GM18907 (cell line): ENCODE measurements at regions not wholly inside any gene's neighbourhood (a gene's known extent, or its start where the extent isn't known, plus 50 kb on each side); places are given as distances from the start of the nearest gene placed in this dataset.

Experiments used
- ATAC-seq: cut with Tn5 transposase; IDR thresholded peaks from one replicate; pipeline ENCODE4 v1.9.1; 2021; ENCODE audit warnings: mild to moderate bottlenecking, moderate library complexity; ENCODE audit not compliant: unreplicated experiment

DNA sequence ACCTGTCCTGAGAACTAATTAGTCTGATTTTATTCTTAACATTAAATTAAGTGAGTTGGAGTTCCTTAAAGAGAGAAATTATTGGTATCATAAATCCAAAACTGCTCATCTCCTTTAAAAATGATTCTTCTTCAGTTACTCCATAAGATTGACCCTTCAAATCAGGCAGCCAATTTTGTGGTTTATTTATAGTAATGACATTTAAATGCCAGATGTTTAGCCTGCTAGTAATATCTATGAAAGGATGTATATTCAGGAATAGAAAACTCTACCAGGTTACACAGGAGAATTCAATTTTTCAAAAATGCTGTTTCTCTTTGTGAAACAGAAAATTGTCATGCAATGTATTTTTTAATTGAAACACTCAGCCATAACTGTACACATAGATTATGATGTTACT, 457.8 kb upstream of the ROBO2 start:
- ATAC-seq: no peak

DNA sequence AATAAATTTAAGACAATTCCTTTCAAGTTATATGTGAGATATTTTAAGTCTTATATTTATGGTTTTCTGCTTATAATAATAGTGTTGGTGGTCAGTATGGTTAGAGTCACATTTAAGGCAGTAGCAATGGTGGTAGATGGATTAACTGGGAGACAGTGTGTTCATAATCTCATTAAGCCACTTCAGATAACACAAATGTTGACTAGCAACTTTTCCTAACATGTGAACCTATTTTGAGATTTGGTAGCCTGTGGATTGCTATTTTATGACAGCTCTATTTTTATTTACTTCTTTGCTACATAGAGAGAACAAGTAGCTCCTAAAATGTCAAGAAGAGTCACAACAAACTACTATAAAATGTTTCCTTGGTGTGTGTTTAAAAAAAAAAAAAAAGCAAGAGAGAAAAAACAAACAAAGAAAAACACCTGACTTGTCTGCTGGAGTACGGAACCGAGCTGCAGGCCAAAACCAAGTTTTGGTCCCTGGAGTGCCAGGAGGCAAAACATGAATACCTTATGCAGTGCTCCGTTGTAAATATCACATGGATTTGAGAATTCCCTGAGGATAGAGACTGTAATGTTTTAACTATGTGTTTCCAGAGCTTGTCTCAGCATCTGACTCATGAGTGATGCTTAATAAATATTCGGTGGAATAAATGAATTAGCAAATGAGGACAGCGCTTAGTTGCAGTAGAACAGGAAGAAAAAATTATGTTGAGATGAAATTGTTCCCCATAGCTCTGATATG, 457.1 kb upstream of the ROBO2 start:
- ATAC-seq: no peak

DNA sequence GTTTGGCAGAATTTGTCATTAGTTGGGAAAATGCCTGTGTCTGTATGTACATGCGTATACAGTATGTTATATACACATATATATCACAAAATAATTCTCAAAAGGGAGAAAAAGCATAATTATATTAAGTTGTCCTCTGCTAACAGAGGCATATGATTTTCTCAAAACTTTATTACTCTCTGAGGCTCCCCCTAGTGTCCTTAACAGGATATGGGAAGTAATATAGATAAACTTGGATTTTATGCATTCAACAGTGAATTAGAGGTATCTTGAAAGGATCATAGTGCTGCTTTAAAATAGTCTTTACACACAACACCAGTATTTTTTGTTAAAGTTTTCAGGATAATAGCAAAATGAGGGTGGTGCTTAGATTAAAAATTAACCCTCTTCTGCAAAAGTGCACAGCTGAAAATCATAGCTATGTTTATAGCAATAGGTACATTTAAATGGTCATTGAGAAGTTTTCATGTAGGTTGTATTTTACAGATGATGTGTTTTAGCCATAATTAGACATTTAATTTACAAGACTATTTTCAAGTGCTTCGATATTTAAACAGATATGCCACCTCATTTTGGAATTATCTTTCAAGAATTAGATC, 454.0 kb upstream of the ROBO2 start:
- ATAC-seq: no peak

DNA sequence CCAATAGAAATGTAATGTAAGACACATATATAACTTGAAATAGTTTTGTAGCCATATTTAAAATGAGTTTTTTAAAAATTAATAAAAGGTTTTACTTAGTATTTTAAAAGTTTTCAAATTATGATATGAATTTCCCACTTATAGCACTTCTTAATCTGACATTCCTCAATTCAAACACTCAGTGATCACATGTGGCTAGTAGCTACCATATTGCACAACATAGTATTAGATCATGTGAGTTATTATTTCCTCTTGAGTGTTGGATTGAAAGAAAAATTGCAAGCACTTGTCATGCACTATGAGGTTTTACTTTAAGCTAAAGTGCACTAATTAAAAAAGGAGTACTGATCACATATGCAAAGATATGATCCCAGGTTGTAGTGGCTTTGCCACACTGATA, 453.4 kb upstream of the ROBO2 start:
- ATAC-seq: no peak

DNA sequence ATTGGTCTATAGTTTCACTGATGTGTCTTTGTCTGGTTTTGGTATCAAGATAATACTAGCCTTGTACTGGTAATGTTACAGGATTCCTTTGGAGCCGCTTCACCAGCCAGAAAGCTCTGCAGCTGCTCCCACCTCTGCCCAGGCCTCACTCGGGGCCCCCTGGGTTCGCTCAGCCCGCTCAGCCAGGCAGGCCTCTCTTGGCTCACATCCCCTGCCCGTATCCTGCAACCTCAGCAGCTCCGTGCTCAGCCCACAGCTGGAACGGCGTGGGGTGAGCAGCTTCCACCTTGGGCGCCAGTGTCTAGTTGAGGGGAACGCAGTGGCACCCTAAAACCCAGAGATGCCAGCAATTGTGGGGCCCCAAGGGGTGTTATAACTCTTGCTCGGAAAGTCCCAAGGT, 429.7 kb upstream of the ROBO2 start:
- ATAC-seq: no peak

DNA sequence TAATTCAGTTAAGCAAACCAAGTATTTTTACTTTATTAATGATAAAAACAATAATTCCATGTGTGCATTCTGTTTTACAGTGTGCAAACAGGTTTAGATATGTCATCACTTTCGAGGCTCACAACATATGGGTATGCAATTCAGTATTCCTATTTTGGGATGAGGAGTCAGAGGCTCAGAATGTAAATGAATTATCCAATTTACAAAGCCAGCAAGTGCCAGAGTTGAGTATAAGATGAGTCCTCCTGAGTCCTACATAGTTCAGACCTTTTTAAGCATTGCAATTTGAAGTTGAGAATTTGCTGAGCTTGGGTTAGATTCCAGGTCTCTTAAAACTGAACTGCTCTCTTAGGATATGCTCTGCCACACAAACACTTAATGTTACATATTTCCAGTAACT, 424.2 kb upstream of the ROBO2 start:
- no peak for ATAC-seq

DNA sequence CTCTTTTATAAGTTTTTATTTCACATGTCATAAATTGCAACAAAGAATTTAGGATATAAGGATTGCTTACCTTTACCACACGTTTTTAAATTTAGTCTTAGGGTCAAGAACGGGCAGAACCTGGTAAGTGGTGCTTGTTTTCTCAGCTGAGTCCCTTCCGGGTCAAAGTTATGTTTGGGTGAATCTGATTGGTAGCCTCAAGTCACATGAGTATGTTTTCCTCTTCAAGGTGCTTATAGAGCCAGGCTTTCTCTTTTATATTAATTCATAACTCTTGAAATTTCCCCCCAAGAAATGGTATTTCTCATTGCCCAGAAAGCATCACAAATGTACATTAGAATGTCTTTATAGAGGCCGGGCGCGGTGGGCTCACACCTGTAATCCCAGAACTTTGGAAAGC, 415.7 kb upstream of the ROBO2 start:
- ATAC-seq: no peak

DNA sequence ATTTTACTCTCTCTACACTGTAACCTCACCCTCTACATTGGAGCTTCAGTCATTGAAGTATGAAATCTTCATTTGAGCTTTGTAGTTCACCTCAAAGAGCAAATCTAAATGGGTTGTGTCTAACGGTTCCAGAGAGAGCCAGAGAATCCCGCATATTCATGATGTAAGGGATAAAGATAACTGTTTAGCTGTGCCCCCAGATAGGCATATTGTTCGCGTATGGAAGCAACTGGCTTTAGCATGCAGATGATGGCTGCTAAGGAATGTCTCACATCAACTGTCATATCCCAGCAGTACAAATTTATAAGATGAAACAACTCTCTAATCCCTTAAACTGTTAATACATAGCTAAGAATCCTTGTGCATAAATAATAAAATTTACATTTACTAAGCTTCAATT, 412.7 kb upstream of the ROBO2 start:
- no peak for ATAC-seq

DNA sequence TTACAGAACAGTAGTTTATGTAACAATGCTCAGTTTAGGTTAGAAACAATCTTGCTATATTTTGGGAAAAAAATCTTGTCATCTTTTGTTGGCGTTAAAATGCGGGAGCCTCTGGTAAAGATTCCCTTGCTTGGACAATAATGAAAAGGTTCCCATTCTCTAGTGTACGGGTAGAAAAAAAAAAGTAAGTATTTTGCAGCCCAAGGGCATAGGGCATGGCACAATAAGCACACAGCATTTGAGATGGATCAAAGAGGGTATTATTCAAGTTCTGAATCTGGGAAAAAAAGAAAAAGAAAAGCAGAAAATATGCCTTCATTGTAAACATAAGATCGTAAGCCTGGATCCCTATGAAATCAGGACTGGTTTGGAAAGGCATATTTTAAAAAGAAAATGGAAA, 408.6 kb upstream of the ROBO2 start:
- ATAC-seq: no peak

DNA sequence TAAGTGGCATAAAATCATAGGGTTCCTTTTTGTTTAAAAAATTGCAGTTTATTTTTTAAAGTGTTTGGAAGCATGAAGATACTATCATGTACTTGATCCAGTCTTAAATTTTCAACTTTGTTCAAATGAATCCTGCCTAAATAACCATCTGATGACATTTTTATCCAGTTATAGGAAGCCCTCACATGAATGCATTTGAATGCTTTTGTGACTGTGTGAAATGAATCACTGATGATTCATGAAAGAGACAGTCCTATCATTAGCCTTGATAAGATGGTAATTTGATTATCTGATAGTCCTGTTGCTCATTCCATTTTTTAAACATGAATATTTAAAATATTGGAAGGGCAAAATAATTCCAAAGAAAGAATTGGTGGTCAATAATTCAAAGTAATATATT, 401.9 kb upstream of the ROBO2 start:
- no peak for ATAC-seq

DNA sequence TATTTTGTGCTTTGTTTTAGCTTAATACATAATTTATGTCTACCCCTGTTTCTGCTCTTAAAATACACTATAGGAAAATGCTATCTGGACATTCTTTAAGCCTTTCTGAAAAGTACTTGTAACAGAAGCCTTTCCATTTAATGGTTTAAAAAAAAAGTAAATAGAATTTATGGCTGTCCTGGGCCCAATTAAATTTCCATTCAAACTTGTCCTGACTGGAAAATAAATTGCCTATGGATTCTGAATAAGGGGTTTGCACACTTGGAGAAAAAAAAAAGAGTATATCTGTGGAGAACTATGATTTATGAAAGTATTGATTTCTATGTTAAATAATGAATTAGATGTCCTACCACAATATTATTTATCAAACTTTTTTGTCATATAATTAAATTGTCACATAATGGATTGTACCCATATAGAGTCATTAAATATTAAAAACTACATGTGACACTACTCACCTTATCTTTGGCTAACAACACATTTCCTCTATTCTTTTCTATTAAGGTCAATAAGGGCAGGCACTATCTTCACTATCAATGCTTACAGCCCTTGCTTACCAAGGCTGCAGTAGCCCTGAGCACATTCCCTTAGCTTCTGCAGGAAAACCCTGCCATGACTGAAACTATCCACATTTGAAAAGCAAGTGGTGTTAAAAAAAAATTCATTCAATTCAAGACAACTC, 396.1 kb upstream of the ROBO2 start:
- no peak for ATAC-seq

DNA sequence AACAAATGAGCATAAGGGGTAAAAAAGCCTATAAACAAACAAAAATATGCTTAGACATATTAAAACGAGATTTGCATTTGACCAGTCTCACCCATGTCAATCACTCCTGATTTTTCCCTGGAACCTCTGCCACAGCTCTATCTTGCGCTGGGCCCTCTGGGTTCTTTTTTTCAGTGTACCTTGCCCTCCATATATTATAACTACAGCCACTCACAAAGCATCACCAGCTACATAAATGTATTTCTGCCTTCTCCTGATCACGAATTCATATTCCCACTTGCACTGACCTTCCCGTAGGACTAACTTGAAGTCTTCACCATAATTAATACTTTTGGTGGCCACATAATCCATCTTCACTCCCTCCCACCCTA, 395.6 kb upstream of the ROBO2 start:
- no peak for ATAC-seq

DNA sequence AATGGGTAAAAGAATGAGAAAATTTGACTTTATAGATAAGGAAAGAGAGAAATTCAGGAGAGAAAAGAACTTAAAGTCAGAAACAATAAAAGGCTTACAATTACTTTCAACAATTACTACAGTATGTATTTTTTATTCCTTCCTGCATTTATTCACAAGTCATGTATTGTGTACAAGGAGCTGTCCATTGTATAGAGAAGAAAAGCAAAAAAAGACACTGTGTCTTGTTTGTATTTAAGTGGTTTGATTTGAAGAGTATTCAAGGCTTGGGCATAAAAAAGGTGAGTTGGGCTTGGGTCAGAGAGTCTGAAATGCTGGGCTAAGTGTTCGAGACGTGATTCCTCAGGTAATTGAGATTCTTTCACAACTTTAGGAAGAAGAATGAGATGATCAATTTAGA, 394.2 kb upstream of the ROBO2 start:
- ATAC-seq: no peak

DNA sequence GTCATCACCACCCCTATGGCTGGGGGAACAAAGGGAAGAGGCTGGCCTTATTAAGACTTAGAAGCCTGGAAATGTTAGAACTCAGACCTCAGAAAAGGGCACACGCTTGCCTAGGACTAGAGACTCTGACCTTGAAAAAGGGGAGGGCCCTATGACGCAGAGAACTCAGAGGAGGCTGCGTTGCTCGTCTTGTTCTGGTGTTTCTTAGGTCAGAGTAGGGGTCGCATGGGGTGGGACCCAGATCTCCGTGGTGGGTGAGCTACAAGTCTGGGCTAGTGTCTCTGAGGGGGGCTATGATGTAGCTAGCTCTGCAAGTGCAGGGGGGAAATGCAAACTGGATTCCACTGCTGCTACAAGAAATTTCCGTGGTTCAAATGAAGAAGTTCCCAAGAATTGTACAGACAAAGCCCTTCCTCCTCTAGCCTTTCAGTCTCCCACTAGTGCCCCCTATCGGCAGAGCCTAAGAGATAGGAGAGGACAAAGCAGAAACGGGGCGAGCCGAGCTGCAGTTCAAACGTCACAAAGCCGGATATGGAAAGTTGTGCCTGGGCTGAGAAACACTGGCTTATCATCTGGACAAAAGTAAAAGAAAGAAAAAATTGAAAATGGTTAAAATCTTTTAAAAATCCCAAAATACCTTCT, 392.9 kb upstream of the ROBO2 start:
- no peak for ATAC-seq

DNA sequence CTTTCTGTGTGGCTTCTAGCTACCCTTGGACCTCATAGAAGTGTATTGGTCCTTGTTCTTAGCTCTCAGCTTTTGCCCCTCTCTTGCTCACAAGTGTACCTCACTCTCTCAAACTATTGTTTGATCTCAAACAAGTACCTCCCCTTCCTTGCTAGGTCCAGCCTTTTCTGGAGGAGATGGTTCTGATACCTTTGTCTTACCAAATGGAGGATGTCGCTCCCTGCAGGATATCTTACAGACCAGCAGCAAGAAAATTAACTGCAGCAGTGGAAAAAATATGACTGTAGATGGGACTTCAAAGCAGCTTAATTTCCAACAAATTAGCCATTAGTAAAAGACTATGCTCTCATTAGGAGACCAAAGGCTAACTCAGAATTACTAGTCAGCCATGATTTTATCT, 388.1 kb upstream of the ROBO2 start:
- ATAC-seq: no peak

DNA sequence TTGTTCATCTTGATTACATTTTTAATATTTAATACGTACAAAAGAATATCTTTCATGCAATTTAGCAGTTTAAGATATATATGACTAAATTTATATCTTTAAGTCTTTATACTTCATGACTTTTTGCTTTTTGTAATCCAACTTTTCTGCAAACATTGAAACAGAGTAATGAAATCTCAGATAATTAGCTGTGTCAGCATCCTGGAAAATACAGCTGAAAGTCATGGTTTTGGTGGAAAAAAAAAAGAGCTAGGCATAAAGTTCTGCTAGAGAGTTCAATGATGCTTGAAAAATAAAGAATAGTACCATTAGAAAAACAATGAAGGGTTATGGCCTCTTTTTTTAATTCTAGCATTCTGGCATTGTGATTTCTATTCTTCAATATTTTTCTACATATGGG, 387.4 kb upstream of the ROBO2 start:
- ATAC-seq: no peak

DNA sequence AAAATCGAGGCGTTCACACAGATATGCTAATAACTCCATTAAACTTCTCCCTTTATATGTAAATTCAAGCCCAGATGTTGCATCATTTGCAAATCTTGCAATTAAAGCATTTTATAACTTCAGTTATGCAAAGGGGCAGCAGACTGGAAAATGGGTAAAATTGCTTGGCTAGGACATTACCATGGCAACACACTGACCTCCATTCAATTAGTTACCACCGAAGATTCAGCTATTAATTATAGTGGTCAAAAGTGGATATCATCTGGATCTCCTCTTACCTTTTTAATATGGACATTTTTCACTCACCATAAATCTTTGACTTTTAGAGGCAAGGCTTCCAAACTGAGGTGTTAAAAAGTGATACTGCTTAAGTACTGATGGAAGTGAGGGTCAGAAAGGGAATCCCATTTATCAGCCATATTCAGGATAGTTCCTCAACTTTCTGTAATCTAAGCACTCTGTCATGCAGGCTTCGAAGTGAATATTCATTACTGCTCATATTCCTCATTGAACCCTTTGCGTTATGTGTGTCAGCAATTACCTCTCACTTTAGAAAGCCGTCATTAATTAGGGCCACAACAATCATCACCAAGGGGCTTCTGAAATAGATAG, 386.2 kb upstream of the ROBO2 start:
- ATAC-seq: no peak

DNA sequence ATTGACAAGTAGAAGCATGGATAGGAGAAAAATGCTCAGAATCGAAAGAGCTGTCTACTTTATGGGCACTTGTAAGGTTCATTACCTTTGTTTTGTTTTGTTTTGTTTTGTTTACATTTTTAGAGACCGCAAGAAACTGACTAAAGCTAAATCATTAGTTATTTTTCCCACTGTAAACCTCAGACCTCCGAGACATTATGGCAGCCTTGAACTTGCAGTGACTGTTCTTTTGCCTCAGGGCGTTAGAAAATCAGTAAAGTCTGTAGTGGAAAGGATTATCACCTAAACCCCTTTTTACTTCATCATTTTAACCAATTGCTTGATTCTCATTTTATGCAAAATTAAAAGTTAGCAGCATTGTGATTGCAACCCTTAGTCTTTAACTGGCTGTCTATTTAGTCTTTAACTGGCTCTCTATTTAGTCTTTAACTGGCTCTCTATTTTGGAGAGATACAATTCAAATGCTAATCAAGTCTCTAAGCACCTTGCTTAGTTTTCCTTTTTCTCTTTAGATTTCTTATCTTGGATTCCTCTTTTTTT, 383.3 kb upstream of the ROBO2 start:
- ATAC-seq: no peak

DNA sequence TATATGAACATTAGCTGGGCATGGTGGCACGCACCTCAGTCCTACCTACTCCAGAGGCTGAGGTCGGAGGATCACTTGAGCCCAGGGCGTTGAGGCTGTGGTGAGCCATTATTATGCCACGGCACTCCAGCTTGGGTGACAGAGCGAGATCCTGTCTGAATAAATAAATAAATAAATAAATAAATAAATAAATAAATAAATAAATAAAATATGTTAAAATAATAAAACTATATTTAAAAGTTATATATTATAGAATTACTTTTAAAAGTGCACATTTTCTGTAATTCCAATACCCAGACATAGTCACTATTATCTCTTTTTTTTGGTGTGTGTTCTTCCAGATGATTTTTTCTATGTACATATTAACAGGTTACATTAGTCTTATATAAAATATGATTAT, 382.0 kb upstream of the ROBO2 start:
- no peak for ATAC-seq

DNA sequence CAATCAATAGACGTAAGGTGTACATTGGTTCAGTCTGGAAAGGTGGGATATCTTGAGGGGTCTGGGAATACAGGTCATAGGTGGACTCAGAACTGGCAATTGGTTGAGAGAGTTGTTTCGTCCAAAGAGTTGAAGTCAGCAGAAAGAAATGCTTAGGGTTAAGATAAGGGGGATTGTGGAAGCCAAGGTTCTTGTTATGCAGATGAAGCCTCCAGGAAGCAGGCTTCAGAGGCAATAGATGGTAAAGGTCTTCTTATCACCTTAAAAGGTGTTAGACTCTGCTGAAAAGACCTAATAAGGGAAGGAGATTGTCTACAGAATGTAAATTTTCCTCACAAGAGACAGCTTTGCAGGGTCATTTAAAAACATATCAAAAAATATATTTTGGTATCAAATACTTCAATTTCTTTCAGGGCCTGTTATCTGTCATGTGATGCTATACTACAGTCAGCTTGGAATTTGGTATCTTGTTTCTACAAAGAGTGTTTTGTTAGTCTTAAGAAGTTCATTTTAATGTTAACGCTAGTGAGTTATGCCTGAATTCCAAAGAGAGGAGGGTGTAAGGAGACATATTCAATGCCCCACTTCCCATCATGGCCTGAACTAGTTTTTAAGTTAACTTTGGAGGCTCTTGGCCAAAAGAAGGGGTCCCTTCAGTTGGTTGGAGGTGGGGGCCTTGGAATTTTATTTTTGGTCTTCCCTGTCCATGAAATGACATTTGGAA, 378.2 kb upstream of the ROBO2 start:
- ATAC-seq: no peak

DNA sequence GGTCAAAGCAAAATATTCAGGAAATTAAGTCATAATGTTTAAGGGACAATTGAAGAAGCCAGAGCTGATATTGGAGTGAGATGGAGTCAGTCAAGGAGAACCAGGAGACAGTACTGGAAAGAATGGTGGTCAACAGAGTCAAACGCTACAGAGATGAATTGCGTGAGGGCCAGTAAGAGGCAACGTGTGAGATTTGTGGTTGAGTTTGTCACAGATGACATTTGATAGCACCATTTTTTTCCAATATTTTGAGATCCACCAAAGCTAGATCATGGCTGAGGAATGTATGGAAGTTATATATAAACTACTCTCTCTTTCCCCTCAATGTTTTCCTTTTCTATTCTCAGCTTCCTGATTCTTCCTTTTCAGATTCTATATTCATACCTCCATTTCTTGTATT, 375.1 kb upstream of the ROBO2 start:
- no peak for ATAC-seq
